IMR-90 (cell line): ENCODE measurements at regions not wholly inside any gene's neighbourhood (a gene's known extent, or its start where the extent isn't known, plus 50 kb on each side); places are given as distances from the start of the nearest gene placed in this dataset.

Source experiments
- ATAC-seq: fragments of 200-7000 bp; cut with Tn5 transposase; 2 replicates; pipeline ENCODE4 v1.9.1; 2020; ENCODE audit warnings: low read depth, mild to moderate bottlenecking, moderate library complexity
- BruUV-seq: library from RNA; stranded (reverse); fragments of 400-500 nt; replicated peaks from 2 replicates; lab custom pipeline; 2021; lab: Mats Ljungman, UMichigan
- CTCF ChIA-PET: fragments of 300-600 bp; formaldehyde crosslinking; extraction: SDS; loops from one replicate; lab custom pipeline; 2021; ENCODE audit warnings: antibody characterized with exemption; lab: Yijun Ruan, JAX
- POLR2A ChIA-PET: fragments of 300-600 bp; sonication (Branson Sonifier 250); formaldehyde crosslinking; loops from one replicate; lab custom pipeline; 2022; ENCODE audit warnings: antibody characterized with exemption; ENCODE audit not compliant: unreplicated experiment; lab: Charles Lee
- DNase-seq: peaks from one replicate; pipeline ENCODE4 v3.0.0; 2013
- H2AFZ ChIP-seq: replicated peaks from 2 replicates; pipeline ENCODE3; 2013; ENCODE audit warnings: low read length, mild to moderate bottlenecking; ENCODE audit not compliant: poor library complexity
- H2AK5ac ChIP-seq: 2 replicates; pipeline ENCODE4 v1.6.1; 2013; ENCODE audit warnings: low read depth, low read length, inconsistent platforms
- H2AK9ac ChIP-seq: replicated peaks from 2 replicates; pipeline ENCODE3; 2013; ENCODE audit warnings: mild to moderate bottlenecking, low read depth, low read length, moderate library complexity; ENCODE audit not compliant: poor library complexity
- H2BK120ac ChIP-seq: 2 replicates; pipeline ENCODE4 v1.6.1; 2013; ENCODE audit warnings: low read depth, low read length, inconsistent platforms
- H2BK15ac ChIP-seq: 3 replicates; pipeline ENCODE4 v1.6.1; 2013; ENCODE audit warnings: low read depth, low read length, inconsistent platforms
- H2BK20ac ChIP-seq: 2 replicates; pipeline ENCODE4 v1.6.1; 2013; ENCODE audit warnings: low read depth, mild to moderate bottlenecking, inconsistent platforms, low read length, moderate library complexity
- H2BK5ac ChIP-seq: 2 replicates; pipeline ENCODE4 v1.6.1; 2013; ENCODE audit warnings: mild to moderate bottlenecking, low read depth, low read length, inconsistent platforms; ENCODE audit not compliant: poor library complexity, severe bottlenecking
- H3K14ac ChIP-seq: replicated peaks from 2 replicates; pipeline ENCODE4 v1.6.1; 2013; ENCODE audit warnings: low read depth, low read length, inconsistent platforms
- H3K18ac ChIP-seq: 2 replicates; pipeline ENCODE4 v1.6.1; 2013; ENCODE audit warnings: low read depth, low read length, control low read depth
- H3K23ac ChIP-seq: 2 replicates; pipeline ENCODE4 v1.6.1; 2013; ENCODE audit warnings: low read depth, low read length, inconsistent platforms
- H3K27ac ChIP-seq: 2 replicates; pipeline ENCODE4 v1.5.1; 2013; ENCODE audit warnings: mild to moderate bottlenecking, control low read depth, low read length; ENCODE audit not compliant: insufficient read depth
- H3K27me3 ChIP-seq: 2 replicates; pipeline ENCODE4 v1.6.1; 2013; ENCODE audit warnings: low read length; ENCODE audit not compliant: control insufficient read depth, insufficient read depth
- H3K36me3 ChIP-seq: 2 replicates; pipeline ENCODE4 v1.6.1; 2013; ENCODE audit warnings: low read length, mixed read lengths; ENCODE audit not compliant: control insufficient read depth, insufficient read depth
- H3K4ac ChIP-seq: 2 replicates; pipeline ENCODE4 v1.6.1; 2013; ENCODE audit warnings: low read depth, low read length, inconsistent platforms
- H3K4me1 ChIP-seq: 2 replicates; pipeline ENCODE4 v1.6.1; 2013; ENCODE audit warnings: low read length, mixed read lengths; ENCODE audit not compliant: control insufficient read depth, insufficient read depth
- H3K4me2 ChIP-seq: 2 replicates; pipeline ENCODE4 v1.6.1; 2013; ENCODE audit warnings: low read depth, mild to moderate bottlenecking, control low read depth, low read length, moderate library complexity
- H3K4me3 ChIP-seq: 2 replicates; pipeline ENCODE4 v1.5.1; 2013; ENCODE audit warnings: low read depth, mild to moderate bottlenecking, control low read depth, low read length, moderate library complexity; ENCODE audit not compliant: insufficient read depth
- H3K56ac ChIP-seq: 2 replicates; pipeline ENCODE4 v1.6.1; 2013; ENCODE audit warnings: low read length, inconsistent platforms; ENCODE audit not compliant: insufficient read depth; ENCODE audit errors: extremely low read depth
- H3K79me1 ChIP-seq, 2 experiments: 2 replicates each; pipeline ENCODE4 v1.6.1; 2013; ENCODE audit warnings: low read length in 2 of 2, inconsistent platforms in 1 of 2, low read depth in 1 of 2
- H3K9ac ChIP-seq: 2 replicates; pipeline ENCODE4 v1.6.1; 2013; ENCODE audit warnings: low read depth, low read length, control low read depth
- H3K9me1 ChIP-seq: 2 replicates; pipeline ENCODE4 v1.6.1; 2013; ENCODE audit warnings: low read length, inconsistent platforms; ENCODE audit not compliant: insufficient read depth
- H3K9me3 ChIP-seq: 2 replicates; pipeline ENCODE4 v1.6.1; 2013; ENCODE audit warnings: low read length; ENCODE audit not compliant: control insufficient read depth, insufficient read depth
- H4K20me1 ChIP-seq: 2 replicates; pipeline ENCODE4 v1.6.1; 2013; ENCODE audit warnings: low read length, inconsistent platforms; ENCODE audit not compliant: insufficient read depth
- H4K5ac ChIP-seq: 2 replicates; pipeline ENCODE4 v1.6.1; 2013; ENCODE audit warnings: mild to moderate bottlenecking, low read depth, low read length, control low read depth
- H4K8ac ChIP-seq, 2 experiments: 2 replicates each; pipeline ENCODE4 v1.6.1; 2013; ENCODE audit warnings: low read depth in 2 of 2, low read length in 2 of 2, control low read depth in 1 of 2, inconsistent platforms in 1 of 2
- H4K91ac ChIP-seq: 2 replicates; pipeline ENCODE4 v1.6.1; 2013; ENCODE audit warnings: low read depth, low read length, inconsistent platforms; ENCODE audit not compliant: insufficient read depth
- MAZ ChIP-seq: IDR thresholded peaks from 2 replicates; pipeline ENCODE4 v1.6.1; 2012; ENCODE audit warnings: low read depth, mild to moderate bottlenecking, low read length, improper control_type of control experiment, moderate library complexity, borderline replicate concordance
- WGBS, 2 experiments: methylation state at CpG; one replicate each; pipeline versions ENCODE4 v1.1.5 to v1.1.7; 2013; ENCODE audit warnings: missing lambda C conversion rate in 2 of 2; ENCODE audit not compliant: insufficient read length in 1 of 2; ENCODE audit errors: extremely low coverage in 2 of 2; 5-methylcytosine and 5-hydroxymethylcytosine counted together
- dilution Hi-C: fragments of 300-500 bp; cut with HindIII; formaldehyde crosslinking; loops from one replicate; pipeline ENCODE4 v1.14.3; 2018; ENCODE audit warnings: low sequenced_read_pairs; ENCODE audit not compliant: unreplicated experiment
- in situ Hi-C: fragments of 300-500 bp; cut with MboI; formaldehyde crosslinking; loops from 3 replicates; pipeline ENCODE4 v1.14.3; 2019; ENCODE audit warnings: low sequenced_read_pairs, inconsistent platforms, mixed read lengths
- intact Hi-C: fragments of 100-400 bp; cut with micrococcal nuclease; formaldehyde crosslinking; loops from 2 replicates; pipeline ENCODE4 v1.10.0; 2022

GRCh38 chr5:125160787-125161502, 414.5 kb upstream of the ZNF608 start:
- H3K18ac ChIP-seq: no peak overlapping the region
- H3K4me2 ChIP-seq: no peak overlapping the region
- no peak overlapping the region for H2AK9ac ChIP-seq
- no peaks in the 10 kb centered on the region for H3K79me1 ChIP-seq
- H3K27me3 ChIP-seq: no peaks in the 10 kb centered on the region
- no peaks in the 10 kb centered on the region for H3K4me1 ChIP-seq
- H4K8ac ChIP-seq: no peak overlapping the region
- H2BK5ac ChIP-seq: no peak overlapping the region
- no peak overlapping the region for H2BK15ac ChIP-seq
- no peak overlapping the region for H3K9ac ChIP-seq
- H3K27ac ChIP-seq: no peak overlapping the region
- no peak overlapping the region for H4K91ac ChIP-seq
- no CpG with 5 or more reads among the region's 10 CpGs for WGBS, 2 experiments
- dilution Hi-C loops (no loop called here), intact Hi-C loops (no loop called here), in situ Hi-C loops (no loop called here)
- no peak overlapping the region for H2BK20ac ChIP-seq
- DNase-seq: peak; percentile 7
- H2BK120ac ChIP-seq: no peak overlapping the region
- no peaks in the 10 kb centered on the region for H3K36me3 ChIP-seq
- BruUV-seq: no TSS peak
- no peak overlapping the region for H3K4ac ChIP-seq
- H3K14ac ChIP-seq: no peak overlapping the region
- no peak for TF ChIP-seq MAZ
- H4K5ac ChIP-seq: no peak overlapping the region
- H3K9me3 ChIP-seq: no peaks in the 10 kb centered on the region
- no peak overlapping the region for H2AK5ac ChIP-seq
- no peak overlapping the region for H3K56ac ChIP-seq
- ATAC-seq: no peak
- no peak overlapping the region for H3K23ac ChIP-seq
- CTCF ChIA-PET: no interaction called here
- H4K20me1 ChIP-seq: no peaks in the 10 kb centered on the region
- no peak overlapping the region for H3K4me3 ChIP-seq
- no peaks in the 10 kb centered on the region for H3K9me1 ChIP-seq
- no peak overlapping the region for H2AFZ ChIP-seq
- POLR2A ChIA-PET: no interaction called here
